GM18507 (cell line): ENCODE measurements at regions not wholly inside any gene's neighbourhood (a gene's known extent, or its start where the extent isn't known, plus 50 kb on each side); places are given as distances from the start of the nearest gene placed in this dataset.
"Not testable (repeated sequence)": the region's sequence is repeated elsewhere in the genome, so short reads cannot be mapped to it uniquely, and the experiment has no call there.

Experiments used
- DNase-seq: peaks from one replicate; pipeline ENCODE4 v3.0.0; 2011; ENCODE audit warnings: low read depth; ENCODE audit not compliant: insufficient read length; ENCODE audit errors: extremely low spot score
- FAIRE-seq: peaks from 2 replicates; lab custom pipeline; 2011; peaks lifted over from hg19 to GRCh38; lab: Jason Lieb, UNC

DNA sequence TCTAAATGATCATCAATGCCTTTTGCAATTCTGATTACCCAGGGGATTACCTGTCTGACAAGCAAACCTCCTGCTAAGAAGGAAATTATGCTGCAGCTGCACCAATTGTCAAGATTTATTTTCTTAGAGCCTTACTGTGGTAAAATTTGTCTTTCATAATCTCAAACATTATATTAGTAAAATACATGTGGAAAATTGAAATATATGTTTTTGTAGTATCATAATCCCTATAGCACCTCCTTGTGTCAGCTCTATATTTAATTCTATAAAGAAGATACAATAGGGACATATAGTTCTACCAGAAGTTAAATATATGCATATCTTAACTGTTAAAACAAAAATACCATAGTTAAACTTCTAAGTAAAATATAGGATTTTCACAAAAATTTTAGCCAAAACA is 655.6 kb upstream of the PCDH10 start:
- no peak for DNase-seq
- no peak for FAIRE-seq

DNA sequence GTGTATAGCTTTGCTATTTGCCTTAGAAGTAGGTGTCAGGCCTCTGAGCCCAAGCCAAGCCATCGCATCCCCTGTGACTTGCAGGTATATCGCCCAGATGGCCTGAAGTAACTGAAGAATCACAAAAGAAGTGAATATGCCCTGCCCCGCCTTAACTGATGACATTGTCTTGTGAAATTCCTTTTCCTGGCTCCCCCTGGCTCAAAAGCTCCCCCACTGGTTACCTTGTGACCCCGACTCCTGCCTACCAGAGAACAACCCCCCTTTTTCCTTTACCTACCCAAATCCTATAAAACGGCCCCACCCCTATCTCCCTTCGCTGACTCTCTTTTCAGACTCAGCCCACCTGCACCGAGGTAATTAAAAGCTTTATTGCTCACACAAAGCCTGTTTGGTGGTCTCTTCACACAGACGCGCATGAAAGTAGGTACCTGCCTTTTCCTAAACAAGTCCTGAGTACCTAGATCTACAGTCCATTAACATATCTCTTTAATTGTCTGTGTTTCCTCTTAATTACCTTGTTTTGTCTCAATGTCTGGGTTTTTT is 653.8 kb upstream of the PCDH10 start:
- DNase-seq, FAIRE-seq: not testable (repeated sequence)

DNA sequence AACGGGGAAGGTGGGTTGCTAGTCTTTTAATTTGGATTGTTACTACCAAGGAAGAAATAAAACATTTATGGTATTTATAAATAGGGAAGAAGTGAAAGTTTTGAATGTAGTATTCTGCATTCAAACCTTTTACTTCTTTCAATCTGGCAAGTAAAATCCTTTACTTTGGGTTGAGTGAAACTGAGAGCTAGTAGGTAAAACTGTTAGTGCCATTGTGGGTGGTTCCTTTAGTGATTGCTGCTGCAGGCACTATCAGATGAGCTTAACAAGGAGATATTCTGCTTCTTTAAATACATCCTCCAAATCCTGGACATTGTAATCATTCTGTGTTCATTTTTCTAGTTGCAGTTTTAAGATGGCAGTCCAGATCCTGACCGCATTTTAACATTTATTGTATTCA is 650.9 kb upstream of the PCDH10 start:
- DNase-seq: no peak
- no peak for FAIRE-seq

DNA sequence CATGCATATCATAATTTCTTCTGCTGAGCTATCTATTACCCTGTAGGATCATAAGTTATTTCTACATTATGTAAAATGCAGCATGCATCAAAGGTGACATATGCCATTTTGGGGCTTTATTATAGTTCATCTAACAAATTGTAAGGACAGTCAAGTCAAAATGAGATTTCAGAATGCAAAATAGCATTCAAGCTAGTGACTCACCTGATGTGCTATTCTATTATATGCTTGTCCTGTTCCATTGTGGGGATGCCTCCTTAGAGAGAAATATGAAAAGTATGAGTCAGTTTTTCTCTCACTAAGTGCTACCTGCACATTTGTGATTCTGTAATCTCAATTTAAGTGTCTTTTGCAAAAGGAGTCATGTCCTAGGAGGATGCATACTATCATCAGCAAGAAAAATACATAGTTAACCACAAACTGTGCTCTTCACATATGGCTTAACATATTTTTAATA is 647.0 kb upstream of the PCDH10 start:
- no peak for DNase-seq
- no peak for FAIRE-seq

DNA sequence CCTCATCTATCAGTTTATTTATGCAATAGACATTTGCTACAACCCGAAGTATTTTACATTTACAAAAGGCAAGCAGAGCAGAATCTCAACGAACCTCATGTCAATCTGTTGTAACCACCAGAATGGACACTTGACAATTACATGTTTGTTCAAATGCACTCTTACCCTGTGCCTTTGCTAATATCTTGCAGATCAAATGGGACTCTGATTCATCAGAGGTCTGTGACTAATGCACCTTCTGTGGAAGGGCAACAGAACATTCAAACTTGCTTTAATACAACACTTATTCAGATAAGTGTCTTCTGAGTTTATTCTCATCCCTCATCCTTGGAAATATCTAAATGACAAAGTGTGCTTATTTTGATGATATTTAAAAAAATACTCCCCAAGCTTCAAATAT is 644.7 kb upstream of the PCDH10 start:
- no peak for DNase-seq
- no peak for FAIRE-seq

DNA sequence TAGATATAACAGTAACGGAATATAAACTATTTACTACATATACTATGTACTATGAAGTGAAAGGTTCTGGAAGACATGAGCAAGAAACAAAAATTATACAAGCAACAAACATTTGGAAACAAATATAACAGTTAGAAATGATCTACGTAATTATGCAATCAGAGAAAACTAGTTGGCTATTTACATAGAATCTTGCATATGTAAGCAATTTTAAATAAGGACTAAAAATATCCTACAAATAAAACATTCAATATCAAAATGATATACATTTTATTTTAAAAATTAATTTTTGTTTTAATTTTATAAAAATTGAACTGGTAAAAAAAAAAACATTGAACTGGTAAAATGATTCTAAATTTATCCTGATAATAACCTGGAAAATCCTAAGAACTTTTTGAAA is 642.5 kb upstream of the PCDH10 start:
- no peak for FAIRE-seq

DNA sequence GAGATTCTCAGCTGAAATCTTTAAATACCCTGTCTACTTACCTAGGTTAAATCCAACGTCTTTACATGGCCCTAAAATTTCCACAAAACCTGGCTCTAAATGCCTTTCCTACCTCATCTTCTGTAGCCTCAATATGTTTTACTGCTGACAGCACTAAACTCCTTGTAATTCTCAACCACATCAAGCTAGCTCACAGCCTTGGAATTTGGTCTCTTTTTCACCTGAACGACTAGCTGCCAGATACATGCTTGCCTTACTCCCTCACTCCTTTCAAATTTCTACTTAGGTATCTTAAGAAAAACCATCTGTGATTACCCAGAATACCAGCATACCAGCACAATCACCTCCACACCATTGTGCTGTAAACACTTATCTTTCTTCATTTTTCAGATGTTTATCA is 635.6 kb upstream of the PCDH10 start:
- DNase-seq (no peak), FAIRE-seq (no peak)

More for the DNA sequence above, 642.5 kb upstream of the PCDH10 start:
- no peak for DNase-seq

DNA sequence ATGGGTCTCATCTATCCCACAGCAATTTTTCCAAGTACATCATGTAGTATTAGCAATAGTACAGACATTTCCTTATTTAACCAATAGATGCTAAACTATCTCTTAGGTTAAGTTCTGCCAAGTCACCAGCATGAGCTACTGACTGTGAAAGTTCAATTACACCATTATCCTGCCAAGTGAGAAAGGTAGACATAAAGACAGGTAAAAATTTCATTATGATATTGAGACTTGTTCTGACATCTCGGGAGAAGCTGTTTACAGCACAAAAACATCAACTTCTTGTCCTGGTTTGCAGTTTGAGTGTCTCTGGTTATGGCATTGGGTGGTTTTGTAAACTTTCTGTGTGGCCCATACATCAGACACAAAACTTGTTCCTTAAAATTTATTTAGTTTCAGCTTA is 622.4 kb upstream of the PCDH10 start:
- DNase-seq (no peak), FAIRE-seq (no peak)

DNA sequence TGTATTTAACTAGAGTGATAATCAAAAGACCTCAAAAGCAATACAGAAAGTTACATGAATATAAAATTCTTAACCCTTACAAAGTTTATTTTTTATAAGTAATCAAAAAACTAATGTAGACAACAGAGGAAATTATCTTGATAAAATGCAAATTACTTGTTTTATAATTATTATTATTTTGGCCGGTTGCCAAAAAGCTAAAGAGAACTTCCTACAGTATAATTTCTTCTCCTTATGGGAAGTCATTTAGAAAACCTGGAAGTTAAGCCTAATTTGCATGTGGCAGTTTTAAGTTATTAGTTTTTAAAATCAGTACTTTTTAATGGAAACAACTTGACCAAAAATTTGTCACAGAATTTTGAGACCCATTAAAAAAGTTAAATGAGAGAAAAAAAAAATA is 621.3 kb upstream of the PCDH10 start:
- no peak for DNase-seq
- FAIRE-seq: no peak

DNA sequence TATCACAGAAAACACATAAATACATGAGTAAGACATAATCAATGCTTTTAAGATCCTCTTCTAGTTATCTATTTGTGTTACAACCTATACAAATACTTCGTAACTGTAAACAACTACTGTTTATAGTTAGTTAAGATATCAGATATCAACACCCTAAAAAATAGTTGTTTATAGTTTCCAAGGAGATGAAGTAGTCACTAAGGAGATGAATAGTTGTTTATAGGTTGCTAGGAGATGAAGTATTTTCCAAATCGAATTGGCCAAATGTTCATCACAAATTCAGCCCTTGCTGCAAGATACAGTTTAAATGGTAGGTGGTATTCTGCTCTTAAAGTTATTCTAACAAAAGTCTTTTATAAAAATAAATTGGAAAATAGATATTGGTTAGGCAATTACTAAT is 618.2 kb upstream of the PCDH10 start:
- DNase-seq: no peak
- FAIRE-seq: no peak

DNA sequence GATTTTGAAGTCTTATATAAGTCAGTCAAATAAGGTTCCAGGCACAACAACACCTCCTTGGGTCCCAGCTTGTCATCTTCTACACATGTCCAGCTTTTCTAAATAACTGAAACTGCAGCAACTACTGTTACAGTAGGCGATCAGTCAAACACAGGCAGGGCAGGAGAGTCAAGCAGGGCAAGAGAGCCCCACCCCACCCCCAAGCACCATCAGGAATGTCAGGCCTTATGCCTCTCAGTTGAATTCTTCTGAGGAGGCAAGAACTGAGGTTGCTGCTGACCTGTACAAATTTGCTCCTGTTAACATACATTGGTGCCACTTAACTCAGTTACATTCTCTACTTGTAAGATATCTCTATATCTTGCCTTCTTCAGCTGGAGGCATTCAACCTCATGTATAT is 608.8 kb upstream of the PCDH10 start:
- no peak for FAIRE-seq
- DNase-seq: no peak

DNA sequence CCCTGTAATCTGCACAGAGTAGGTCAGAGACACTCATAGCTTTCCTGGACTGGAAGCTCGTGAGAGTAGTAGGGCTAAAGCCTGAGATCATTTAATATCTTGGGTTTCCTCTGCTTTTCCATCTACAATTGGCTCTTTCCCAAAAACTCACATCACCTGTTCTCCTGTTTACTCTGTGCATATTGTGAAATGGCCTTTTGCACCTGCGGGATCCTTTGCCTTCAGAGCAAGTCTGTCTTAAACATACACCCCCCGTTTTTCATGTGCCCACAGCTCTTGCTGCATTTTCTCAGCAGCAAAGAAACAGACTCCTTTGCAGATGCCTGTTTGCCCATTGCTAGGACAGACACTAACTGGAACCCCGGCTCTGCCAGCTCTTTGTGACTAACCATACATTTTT is 608.3 kb upstream of the PCDH10 start:
- DNase-seq (no peak), FAIRE-seq (no peak)

DNA sequence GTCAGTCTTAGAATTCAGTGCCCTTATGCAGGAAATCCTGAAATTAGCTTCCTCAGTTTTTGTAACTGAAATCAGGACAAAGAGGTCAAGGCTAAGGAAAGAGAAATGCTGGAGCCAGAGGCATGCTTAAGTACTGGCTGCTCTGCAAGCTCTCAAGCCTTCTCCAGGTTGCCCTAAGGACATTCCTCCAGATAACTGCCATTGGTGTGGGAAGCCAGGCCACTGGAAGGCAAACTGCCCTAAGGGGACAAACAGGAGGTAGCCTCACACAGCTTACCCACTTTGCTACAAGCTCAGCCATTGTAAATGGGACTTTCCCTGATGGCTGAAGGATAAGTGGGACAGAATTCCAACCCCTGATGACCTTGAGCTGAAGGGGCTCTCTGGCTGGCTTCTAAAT is 606.9 kb upstream of the PCDH10 start:
- FAIRE-seq: no peak
- DNase-seq: no peak

DNA sequence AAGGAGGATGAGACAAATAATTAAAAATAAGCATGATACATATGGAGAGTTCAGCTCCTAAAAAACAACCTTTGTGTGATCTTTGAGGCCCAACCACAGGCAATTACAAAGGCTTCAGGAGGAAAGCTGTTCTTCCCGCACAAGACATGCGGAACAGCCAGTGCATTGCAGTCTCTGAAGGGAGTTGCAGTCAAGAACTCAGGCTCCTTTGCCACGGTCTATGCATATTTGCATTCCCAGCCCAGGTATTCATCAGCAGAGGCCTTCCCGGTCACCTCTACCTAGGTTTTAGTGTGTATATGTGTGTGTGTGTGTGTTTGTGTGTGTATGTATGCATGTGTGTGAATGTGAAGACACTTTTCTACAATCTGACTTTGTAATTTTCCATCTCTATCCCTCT is 600.6 kb upstream of the PCDH10 start:
- FAIRE-seq (no peak), DNase-seq (no peak)

DNA sequence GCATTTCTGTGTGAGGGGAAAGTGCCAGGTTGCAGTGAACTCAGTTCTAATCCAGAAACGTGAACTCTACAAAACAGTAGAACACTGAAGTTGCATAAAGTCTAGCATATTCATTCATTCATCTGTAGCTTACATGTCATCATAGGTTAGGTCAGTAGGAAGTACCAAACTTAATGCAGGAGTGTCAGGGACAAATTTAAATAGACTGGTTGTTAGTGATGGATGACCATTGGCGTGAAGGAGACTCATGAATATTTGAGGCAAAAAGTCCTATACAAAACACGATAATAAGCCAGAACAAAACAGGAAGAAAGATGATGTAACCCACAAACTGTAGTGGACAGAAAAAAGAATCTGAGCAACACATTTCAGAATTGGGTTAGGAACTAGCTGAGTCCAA is 592.8 kb upstream of the PCDH10 start:
- FAIRE-seq: no peak
- DNase-seq: no peak

DNA sequence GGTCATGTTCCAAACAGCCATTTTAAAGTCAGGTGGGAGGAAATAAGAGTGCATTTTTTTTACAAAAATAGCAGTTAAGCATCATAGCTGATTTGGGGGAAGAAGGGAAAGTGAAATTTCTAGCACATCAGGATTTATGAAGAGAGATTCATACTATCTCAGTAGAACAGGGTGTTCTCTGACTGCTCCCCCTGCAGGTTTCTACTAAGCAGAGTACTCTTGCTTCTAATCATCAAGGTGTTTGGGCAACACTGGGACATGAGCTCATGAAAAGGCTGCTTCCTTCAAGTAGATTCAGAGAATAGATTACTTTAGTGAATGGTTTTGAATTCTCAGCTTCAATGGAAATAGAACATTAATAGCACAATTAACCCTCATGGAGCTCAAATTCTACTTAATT is 591.4 kb upstream of the PCDH10 start:
- DNase-seq: no peak
- FAIRE-seq: no peak

DNA sequence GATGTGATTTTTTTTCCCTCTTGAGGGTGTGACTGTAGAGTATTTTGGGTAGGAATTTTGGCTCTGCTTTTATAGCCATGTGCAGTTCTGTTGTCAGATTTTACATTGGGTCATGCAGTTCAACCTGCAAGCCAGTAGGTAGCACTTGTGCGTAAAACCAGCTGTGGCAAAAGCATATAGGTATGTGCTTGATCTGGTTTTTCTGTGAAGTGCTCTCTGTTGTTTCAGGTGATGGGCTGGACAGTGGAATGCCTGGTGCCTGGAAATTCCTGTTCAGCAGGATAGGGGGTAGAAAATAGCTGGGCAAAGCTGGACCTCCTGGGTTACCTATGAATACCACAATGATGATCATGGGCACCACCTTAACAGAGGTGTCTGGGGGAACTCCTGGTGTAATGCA is 584.2 kb upstream of the PCDH10 start:
- no peak for DNase-seq
- no peak for FAIRE-seq

DNA sequence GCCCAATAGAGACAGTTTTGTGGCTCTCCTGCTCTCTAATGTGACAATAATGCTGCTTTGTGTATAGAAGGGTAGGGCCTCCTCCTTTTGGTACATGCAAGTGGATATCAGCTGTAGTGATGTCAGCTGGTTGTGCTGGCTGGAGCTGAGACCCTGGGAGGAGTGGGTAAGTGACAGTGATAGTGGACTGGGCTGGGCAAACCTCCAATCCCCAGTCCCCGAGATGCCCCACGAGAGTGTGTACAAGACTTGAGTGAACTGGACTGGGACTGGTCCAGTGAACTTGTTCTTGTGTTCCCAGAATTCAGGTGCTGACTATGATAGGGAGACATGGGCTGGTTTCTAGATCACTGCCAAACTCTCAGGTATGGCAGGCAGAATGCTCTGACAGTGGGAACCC is 583.6 kb upstream of the PCDH10 start:
- FAIRE-seq (no peak), DNase-seq (no peak)

DNA sequence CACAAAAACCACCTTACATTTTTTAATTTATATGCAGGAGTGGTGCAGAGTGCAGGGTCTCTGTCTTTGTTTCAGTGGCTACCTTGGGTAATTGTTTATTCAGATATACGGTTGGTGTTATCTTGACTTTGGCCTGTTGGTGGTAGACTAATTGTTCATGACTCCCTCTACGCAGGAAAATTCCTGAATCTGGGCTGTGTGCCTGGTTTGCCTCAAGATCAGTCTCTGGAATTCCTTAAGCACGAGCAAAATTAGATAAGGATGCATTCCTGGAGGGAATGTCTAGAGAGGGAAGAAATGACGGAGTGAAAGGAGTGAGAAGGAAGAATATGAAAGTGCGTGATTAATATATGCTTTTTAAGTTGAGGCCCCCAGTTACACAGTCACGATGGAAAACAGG is 576.9 kb upstream of the PCDH10 start:
- no peak for FAIRE-seq
- DNase-seq: no peak

DNA sequence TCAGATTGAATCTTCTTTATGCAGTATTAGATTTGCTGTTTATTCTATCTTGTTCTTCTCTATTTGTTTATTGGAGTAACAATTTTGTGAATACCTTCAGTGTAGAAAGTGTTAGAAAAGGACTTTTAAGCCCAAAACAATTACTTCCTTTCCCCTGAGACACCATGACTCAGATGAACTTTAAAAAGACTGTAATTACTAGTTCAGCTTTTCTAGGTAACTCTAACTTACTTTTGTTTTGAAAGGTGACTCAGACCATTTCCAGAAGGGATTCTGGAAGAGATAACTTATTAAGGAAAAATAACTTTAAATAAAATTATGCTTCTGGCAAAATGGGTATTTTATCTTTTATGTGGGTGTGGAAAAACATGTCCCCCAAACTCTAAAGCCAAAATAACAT is 561.5 kb upstream of the PCDH10 start:
- DNase-seq: no peak
- no peak for FAIRE-seq

DNA sequence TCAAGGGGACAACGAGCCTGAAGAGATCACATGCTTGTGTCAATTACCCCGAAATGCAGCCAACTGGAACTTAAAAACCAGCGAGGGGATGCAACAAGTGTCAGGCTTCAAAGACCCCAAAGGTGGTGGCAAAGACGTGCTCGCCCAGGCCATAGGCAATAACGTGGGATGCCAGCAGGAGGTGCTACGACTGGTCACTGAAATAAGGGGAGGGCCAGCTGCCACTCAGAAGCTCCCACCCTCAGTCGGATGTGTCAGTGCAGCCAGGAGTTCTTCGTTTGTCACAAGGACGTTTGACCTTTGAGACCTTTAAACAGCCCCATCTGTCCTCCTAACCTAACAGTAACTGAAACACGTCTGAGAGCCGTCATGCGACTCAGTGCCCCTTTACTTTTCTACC is 556.8 kb upstream of the PCDH10 start:
- no peak for FAIRE-seq
- DNase-seq: no peak

DNA sequence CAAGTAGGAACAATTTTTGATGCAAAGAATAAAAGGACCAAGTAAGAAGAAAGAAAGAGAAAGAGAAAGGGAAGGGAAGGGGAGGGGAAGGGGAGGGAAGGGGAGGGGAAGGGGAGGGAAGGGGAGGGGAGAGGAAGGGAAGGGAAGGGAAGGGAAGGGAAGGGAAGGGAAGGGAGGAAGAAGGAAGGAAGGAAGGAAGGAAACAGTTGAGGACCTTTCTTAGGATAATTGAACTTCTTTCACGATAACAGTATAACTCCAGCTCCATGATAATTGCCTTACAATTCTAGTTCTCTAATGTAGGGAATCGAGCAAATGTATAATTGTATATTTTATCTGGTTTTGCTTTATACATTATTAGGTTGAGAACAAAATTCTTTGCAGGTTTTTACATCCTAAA is 556.2 kb upstream of the PCDH10 start:
- DNase-seq (no peak), FAIRE-seq (no peak)
